Inferior parietal cortex (tissue), 1 donor: ENCODE measurements at regions not wholly inside any gene's neighbourhood (a gene's known extent, or its start where the extent isn't known, plus 50 kb on each side); places are given as distances from the start of the nearest gene placed in this dataset.
A peak's percentile ranks its signal among the peaks of the same experiment; 100 is the strongest.
"Not testable (repeated sequence)": the region's sequence is repeated elsewhere in the genome, so short reads cannot be mapped to it uniquely, and the experiment has no call there.

ENCODE experiments used
- DNase-seq: peaks from one replicate; pipeline ENCODE4 v3.0.0-alpha.2; 2016; ENCODE audit errors: extremely low spot score

DNA sequence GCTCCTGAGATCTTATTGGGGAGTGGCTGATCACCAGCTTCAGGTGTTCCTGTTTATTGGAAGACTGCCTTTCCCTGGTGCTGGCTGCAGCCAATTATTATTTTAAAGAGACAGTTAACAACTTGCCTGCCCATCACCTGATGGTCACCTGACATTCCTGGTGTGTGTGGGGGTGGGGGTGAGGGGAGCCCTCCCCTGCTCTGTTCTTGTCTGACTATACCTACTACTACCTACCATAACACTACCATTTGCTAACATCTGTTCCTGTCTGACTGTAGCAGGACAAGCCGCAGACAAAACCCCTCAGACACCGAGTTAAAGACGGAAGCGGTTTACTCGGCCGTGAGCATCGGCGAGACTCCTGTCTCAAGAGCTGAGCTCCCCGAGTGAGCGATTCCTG lies 54.9 kb upstream of the NBPF3 start:
- no peak for DNase-seq

DNA sequence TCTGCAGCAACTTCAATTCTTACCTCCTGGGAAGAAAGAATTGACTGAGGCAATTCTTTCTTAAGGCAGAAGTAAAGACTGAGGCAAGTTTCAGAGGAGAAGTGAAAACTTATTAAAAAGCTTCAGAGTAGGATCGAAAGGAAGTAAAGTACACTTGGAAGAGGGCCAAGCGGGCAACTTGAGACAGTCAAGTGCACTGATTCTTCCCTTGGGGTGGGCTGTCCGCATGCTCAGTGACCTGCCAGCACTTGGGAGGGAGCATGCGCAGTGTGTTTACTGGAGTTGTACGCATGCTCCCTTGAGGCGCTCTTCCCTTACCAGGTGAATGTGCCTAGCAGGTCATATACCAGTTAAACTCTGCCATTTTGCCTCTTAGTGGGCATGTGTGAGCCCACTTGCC lies 55.3 kb upstream of the NBPF3 start:
- no peak for DNase-seq

DNA sequence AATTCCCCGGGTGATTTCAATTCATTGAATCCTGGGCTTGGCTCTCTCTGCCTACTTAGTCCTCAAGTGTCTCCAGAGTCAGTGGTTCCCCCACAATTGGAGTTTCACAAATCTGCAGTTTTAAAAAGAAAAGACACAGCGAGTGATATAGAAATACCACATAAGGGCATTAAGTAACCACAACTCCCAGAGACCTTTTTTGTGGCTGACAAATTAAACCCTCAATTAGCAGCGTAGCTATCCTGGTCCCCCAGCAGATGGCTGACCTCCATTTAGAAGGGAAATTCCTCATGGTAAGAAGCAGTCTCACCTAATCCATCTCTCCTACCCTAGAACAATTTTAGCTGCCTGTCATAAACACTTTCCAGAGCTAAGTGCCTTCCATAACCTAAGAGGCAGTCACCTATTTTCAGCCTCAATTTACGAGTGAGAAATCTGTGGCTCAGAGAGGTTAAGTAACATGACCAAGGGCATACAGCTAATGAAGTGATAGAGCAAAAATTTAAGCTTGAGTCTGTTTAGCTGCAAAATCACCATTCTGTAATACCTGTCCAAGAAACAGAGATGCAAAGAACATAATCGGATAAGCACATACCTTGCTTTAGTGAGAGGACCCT lies 56.0 kb upstream of the NBPF3 start:
- DNase-seq, result no peak

DNA sequence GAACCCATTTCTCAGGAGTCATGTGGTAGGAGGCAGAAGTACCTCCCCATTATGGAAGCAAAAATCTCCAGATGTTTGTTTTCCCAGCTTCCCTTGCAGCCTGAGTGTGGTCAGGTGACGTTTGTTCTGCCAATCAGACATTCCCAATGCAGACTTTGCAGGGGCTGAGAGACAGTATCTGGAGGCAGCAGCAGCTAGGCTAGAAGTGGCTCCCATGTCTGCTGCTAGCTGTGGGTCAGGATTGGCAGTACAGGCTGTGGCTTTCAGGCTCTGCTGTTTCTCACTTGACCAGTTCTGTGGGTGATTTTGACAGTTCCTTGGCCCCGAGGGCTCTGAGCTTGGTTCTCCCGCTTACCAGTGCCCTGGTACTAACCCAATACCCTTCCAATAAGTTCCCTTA lies 58.6 kb upstream of the NBPF3 start:
- DNase-seq, result no peak

DNA sequence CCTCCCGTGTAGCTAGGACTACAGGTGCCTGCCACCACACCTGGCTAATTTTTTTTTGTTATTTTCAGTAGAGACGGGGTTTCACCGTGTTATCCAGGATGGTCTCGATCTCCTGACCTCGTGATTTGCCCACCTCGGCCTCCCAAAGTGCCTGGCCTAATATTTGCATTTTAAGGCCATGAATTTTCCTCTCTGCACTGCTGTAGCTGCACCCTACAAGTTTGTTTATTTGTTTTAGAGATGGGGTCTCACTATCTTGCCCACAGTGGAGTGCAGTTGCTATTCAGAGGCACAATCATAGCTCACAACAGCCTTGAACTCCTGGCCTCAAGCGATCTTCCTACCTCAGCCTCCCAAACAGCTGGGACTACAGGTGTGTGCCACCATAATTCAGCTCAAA lies 59.8 kb upstream of the NBPF3 start:
- not testable (repeated sequence) for DNase-seq

DNA sequence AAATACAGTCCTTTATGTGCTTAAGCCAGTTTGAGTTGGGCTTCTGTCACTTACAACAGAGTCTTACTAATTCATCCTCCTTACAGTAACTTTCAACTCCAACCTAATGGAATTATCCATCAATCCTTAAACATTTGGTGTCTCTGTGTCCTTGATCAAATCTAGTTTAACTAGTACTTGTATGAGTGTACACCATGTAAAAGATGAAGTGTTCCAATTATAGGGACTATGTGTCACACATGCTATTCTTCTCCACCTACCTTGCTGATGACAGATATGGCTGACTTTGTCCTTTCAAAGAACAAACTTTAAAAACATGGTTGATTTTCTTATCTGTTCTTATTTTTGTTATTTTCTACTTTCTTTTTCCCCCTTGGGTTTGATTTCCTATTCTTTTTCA lies 60.4 kb upstream of the NBPF3 start:
- DNase-seq, result no peak

DNA sequence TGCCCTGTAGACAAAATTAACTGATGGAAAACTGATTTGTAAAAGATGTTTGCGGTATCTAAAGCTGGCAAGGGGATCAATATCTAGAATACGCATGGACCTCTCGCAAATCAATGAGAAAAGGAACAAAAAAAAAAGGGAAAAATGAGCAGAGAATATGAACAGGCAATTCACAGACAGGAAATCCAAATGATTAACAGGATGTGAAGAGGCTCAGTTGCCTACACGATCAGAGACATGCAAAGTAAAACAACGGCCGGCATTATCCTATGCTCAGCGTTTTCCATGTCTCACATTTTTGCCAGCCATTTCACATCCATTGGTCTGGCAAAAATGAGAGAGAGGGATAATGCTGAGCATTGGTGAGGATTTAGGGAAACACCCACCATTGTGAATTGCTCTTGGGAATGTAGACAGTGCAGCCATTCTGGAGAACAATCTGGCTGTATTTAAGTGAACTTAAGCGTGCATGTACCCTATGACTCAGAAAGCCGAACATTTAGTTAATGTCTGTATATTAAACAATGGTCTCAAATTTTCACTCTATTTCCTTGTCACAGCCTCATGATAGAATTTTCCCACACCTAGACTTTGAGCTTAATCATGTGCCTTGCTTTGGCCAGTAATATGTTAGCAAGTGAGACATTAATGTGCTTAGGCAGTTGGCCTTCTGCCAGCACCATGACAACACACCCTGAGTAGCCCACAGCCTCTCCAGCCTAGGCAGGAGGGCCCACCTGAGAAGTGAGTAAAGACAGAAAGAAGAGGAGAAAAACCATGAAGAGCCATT lies 61.0 kb upstream of the NBPF3 start:
- DNase-seq, result no peak

DNA sequence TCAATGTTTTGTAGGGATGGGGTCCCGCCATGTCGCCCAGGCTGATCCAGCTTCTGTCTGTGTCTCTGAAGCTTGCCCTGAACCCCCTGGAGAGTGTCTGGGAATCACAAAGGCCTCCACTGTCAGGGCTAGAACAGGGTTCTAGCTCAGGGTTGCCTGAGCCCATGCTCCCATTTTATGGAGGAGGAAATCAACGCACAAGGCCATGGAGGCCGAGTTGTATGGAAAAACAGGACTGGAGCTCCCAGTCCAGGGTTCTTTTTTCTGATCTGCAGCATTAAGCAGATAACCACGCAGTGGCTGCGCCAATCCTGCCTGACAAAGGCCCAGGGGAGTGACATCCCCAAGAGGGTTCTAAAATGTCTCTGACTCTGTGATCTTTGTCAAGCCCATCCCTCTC lies 67.6 kb upstream of the NBPF3 start:
- DNase-seq, result no peak

DNA sequence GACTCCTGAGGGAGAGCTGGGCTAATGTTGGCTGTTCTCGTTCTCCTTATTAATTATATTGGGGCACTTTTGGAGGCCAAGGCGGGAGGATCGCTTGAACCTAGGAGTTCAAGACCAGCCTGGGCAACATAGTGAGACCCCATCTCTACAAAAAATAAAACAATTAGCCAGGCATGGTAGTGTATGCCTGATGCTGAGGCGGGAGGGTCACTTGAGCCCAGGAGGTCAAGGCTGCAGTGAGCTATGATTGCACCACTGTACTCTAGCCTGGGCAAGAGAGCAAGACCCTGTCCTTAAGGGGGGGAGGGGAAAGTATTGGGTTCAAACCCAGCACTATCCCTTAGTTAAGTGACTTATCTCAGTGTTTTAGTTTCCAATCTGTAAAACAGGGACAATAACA lies 70.0 kb upstream of the NBPF3 start:
- no peak for DNase-seq

DNA sequence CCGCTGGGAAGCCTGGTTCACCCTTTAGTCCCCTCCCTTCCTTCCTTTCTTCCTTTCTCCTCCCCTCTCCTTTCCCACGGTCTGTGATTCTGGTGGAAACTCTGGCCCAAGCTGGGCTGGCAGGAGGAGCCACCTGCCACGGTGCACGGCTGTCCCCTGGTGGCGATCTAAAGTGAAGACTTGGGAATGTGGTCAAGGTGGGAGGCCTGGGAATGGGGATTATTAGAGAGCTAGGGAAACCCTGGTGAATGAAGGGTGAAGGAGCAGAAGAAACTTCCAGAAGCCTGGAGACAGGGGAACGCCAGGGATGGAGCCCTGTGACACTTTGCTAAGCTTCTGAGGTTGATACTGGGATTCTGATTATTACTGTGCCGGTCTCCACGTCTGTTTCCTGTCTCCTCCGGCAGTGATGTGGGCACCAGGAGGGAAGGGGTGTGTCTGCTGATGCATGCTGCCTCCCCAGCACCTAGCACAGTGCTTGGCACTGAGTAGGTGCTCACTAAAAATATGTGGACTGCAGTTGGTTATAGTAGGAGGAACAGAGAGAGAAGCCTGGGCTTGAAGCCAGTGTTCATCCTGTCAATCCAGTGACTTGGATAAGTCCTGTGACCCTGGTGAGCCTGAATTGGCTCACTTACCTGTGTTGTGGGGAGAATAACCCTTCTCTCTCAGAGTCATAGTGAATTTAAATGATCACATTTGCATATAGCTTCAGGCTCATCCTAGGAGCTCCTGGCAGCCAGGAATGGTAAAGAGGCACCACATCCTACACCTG lies 71.2 kb upstream of the NBPF3 start:
- DNase-seq, result peak; percentile 90

DNA sequence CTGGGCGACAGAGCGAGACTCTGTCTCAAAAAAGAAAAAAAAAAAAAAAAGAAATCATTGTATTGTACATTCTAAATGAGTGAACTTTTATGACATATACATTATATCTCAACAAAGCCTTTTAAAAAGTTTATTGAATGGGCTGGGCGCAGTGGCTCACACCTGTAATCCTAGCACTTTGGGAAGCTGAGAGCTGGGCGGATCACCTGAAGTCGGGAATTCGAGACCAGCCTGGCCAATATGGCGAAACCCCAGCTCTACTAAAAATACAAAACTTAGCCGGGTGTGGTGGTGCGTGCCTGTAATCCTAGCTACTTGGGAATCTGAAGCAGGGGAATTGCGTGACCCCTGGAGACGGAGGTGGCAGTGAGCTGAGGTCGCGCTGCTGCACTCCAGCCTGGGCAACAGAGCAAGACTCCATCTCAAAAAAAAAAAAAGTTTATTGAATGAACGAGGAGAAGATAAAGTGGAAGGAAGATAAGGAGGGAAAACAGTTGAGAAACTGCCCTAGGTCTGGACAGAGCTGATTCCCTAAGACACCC lies 71.9 kb upstream of the NBPF3 start:
- not testable (repeated sequence) for DNase-seq

DNA sequence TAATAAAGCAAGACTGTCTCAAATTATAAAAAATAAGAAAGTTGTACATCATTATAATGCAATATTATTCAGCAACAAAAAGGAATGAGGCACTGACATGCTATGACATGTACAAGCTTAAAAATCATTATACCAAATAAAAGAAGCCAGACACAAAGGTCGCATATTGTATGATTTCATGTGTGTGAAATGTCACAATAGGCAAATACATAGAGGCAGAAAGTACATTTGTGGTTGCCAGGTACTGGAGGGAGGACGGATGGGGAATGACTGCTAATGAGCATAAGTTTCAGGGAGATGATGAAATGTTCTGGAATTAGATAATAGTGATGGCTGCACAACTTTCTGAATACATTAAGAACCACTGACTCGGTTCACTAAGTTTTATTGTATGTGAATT lies 73.6 kb upstream of the NBPF3 start:
- no peak for DNase-seq

DNA sequence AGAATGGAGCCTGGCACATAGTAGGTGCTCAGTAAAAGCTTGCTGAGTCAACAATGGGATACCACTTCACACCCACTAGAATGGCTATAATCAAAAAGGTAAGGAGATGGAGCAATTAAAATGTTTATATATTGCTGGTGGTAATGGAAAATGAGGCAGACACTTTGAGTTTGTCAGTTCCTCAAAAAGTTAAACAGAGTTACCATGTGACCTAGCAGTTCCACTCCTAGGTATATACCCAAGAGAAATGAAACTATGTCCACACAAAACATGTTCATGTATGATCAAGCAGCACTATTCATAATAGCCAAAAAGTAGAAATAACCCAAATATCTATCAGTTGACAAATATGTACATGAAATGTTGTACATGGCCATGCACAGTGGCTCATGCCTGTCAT lies 74.8 kb upstream of the ECE1 start:
- DNase-seq, result no peak

DNA sequence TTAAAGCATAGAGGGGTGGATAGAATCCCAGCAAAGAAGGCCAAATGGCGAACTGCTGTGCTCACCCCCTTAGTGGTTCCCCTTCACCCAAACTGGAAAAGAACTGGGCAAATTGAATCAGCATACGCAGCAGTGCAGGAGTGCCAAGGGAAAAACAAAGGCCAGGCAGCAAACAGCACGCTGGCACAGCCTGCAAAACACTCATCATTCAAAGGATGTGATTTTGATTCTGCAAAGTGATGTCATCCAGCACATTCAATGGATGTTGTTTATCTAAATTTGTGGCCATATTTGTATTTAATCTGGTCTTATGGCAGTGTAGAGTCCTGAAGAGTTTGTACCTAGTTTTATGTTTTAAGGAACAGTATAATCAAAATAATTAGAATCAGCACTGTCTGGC lies 71.8 kb upstream of the ECE1 start:
- peak; percentile 55 for DNase-seq

DNA sequence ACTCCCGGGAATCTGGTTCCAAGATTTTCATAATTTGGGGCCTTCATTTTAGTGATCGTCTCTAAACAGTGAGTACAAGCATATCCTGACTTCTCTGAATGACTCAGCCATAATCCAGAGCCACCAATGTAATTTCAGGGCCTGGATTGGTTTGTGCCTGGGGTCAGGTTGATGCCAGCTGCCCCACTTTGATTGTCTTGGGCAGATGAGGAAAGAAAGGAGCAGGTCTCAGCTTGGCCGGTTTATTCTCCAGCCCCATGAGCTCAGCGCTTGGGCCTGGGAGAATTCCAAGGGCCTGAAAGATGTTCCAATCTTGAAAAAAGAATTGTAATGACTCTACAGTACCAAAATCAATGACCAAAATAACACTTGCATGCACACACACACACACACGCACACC lies 71.2 kb upstream of the ECE1 start:
- peak; percentile 16 for DNase-seq

DNA sequence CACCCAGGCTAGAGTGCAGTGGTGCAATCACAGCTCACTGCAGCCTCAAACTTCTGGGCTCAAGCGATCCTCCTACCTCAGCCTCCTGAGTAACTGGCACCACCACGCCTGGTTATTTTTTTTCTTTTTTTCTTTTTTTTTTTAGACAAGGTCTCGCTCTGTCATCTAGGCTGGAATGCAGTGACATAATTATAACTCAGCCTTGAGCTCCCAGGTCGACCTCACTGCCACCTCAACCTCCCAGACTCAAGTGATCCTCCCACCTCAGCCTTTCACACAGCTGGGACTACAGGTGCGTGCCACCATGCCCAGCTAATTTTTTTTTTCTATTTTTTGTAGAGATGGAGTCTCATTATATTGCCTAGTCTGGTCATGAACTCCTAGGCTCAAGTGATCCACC lies 66.9 kb upstream of the ECE1 start:
- DNase-seq, result no peak

DNA sequence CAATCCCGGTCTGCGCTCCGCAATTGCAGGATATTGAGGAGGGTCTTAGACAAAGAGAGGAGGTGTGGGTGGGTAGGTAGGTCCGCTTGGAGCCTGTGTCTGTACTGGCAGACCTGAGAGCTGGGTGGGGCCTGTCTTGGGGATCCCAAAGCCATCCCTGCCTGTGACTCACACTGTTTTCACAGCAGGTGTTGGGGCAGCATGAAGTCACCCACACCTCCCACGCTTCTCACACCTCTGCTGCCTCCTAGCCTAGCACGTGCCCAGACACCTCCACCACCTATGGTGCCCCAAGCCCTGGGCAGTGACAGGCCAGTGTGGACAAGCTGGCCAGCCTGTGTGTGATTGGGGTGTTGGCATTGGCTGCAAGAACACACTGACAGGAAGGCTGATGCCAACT lies 65.7 kb upstream of the ECE1 start:
- DNase-seq, result no peak

DNA sequence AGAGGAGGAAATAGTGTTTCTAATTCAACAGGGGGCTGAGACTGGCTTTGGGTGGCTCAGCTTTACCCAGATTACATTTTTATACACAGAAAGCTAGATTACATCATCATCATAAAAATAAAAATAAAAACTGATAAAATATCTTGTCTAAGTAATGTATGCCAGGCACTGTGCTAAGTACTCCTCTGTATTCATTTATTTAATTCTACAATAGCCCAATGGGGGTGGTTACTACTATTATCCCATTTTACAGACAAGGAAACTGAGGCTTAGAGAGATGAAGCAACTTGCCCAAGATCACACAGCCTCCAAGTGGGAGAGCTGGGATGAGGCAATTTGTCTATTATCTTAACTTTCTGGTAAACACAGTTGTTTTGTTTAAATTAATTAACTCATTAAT lies 62.3 kb upstream of the ECE1 start:
- DNase-seq, result no peak

DNA sequence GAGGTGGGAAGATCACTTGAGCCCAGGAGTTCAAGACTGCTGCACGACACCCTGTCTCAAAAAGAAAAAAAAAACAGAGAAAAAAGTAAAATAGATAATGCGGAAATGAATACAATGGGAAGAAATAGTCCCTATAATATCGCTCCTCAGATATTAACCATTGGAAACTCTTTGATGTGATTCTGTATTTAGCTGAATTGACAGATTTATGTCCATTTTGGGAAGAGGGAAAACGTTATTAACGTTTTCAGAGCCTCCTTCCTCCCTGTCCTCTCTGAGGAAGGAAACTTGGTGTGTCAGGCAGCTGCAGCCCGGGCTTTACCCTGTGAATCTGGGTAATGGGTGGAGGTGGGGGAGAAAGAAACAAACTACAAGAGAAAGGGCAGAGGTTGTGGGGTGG lies 61.6 kb upstream of the ECE1 start:
- DNase-seq, result no peak

DNA sequence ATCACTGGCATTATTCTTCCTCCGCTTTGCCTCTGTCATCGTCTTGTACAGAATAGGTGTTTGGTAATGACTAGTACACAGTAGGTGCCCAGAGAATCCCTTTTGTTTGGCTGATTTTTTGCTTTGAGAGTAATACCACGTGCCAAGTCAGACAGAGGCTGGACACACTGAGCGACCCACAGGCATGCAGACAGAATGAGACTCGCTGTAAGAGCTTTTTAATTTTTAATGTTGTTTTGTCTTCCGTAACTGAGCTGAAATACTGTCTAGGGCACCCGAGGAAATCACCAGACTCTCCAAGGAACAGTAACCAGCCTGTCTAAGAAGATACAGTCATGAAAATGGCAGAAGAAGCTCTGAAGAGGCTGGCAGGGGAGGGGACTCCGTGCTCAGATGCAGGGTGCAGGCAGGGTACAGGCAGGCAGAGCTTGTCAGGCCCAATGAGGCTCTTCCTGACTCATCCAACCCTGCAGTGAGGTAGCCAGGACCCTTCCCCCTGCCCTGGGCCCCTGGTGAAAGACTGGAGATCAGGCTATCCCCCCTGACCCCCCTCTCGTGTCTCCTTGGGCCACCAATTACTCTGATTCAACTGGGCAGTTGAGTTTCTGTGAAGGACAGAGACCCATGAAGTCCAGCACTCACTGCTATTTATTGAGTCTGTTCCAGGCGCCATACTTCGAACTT lies 60.1 kb upstream of the ECE1 start:
- no peak for DNase-seq

DNA sequence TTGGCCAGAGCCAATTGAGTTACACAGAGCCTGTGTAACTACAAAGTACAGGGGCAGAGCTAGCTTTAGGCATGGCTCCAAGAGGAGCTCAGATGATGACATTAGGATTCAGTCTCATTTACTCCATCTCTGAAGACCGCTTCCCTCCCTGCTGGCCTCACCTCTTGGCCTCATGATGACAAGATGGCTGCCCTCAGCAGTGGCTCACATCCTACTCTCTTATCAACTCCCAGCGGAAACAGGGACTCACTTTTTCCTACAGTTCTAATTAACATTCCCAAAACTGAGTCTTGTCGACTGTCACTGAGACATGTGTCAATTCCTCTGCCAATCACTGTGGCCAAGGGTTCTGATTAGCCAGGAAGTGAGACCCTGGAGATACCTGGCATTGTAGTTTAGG lies 59.4 kb upstream of the ECE1 start:
- DNase-seq, result no peak

DNA sequence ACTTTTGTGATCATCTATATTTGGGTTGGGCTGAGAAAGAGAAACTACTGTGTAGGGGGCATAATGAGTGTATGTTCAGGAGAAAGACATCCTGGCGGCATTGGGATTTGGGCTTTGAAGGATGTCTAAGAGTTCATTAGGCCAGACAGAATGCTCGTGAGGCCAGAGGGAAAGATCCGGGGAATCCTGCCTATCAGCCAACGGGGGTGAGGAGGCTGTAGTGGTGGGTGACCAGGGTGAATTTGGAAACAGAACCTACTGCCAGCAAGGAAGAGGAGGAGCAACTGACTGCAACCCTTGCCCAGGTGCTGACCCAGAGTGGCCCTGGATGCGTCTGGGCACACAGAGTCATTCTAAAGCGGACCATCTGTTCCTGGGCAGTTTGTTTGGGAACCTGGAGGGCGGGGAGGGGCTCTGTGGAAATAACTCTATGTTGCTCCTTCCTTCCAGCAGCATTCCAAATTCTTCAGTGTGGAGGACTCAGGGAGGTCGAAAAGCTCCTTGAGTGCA lies 56.9 kb upstream of the ECE1 start:
- no peak for DNase-seq
